GM12874 (cell line): ENCODE measurements at regions not wholly inside any gene's neighbourhood (a gene's known extent, or its start where the extent isn't known, plus 50 kb on each side); places are given as distances from the start of the nearest gene placed in this dataset.

Experiments used
- TF ChIP-seq, protein P1 (sequence below): IDR thresholded peaks from 2 replicates; pipeline ENCODE4 v1.5.1; 2011; ENCODE audit warnings: low read depth, mild to moderate bottlenecking, control low read depth, low read length, moderate library complexity; ENCODE audit not compliant: insufficient read depth

DNA sequence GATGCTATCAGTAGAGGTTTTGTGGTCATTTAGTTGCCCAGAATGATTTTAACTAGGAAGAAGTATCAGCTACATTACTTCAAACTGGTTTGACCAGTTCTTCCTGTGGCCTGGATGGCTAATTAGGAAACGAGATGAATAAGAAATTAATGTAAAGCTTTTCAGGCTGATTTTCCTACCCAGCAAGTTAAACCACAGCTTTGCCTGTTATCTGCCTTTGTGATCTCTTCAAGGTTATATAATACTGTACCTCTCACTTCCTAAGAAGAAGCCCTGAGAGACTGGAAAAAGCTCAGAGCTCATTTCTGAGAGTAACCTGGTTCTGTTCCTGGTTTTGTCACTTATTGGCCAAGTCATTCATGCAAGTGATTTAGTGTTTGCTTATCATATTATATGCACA, 782.2 kb upstream of the GOLIM4 start:
- TF ChIP-seq, protein P1, sequence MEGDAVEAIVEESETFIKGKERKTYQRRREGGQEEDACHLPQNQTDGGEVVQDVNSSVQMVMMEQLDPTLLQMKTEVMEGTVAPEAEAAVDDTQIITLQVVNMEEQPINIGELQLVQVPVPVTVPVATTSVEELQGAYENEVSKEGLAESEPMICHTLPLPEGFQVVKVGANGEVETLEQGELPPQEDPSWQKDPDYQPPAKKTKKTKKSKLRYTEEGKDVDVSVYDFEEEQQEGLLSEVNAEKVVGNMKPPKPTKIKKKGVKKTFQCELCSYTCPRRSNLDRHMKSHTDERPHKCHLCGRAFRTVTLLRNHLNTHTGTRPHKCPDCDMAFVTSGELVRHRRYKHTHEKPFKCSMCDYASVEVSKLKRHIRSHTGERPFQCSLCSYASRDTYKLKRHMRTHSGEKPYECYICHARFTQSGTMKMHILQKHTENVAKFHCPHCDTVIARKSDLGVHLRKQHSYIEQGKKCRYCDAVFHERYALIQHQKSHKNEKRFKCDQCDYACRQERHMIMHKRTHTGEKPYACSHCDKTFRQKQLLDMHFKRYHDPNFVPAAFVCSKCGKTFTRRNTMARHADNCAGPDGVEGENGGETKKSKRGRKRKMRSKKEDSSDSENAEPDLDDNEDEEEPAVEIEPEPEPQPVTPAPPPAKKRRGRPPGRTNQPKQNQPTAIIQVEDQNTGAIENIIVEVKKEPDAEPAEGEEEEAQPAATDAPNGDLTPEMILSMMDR: no peak

GRCh38 chr3:168876346-168877035, 780.8 kb upstream of the GOLIM4 start:
- TF ChIP-seq, protein P1: no peak

DNA sequence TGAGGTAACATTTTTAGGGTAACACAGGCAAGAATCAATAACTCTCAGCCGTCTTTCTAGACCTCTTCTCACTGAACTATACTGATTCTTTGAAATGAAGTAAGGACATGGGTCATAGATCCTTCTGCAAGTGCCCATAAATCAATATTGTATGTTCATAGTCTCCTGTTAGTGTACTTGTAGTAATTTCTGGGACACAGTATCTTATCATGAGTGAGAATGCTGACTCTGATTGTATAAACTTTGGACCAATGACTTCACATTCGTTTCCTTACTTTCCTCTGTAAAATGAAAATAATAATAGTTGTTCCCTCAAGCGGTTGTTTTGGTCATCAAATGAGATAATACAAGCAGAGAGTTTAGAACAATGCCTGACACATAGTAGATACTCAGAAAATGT, 777.1 kb upstream of the GOLIM4 start:
- TF ChIP-seq, protein P1: no peak

- TF ChIP-seq, protein P1: no peak
These were observed 775.2 kb upstream of the GOLIM4 start for GRCh38 chr3:168870892-168871291.

- TF ChIP-seq, protein P1: peak; percentile 40; the same call in 1 of the 2 replicates
These were observed 769.4 kb upstream of the GOLIM4 start for GRCh38 chr3:168865022-168865551.

- TF ChIP-seq, protein P1: no peak
These were observed 768.6 kb upstream of the GOLIM4 start for GRCh38 chr3:168864107-168865021.

DNA sequence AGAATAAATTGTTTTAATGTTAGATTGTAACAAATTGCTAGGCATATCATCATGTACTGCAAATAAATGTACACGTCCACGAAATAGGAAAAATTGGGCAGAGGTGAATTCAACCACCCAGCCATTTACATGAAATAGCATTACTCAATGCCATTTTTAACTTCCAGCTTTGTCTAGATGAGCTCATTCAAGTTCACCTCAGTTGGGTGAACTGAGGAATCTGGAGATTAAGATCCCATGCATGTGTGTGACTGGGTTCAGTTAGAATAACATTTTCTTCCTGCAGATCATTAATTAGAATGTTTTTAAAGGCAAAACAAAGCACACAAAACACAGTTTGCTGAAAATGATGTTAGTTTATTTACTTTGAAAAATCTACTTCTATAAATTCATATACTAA, 767.8 kb upstream of the GOLIM4 start:
- TF ChIP-seq, protein P1: no peak
